PC-9 (cell line): ENCODE measurements at regions not wholly inside any gene's neighbourhood (a gene's known extent, or its start where the extent isn't known, plus 50 kb on each side); places are given as distances from the start of the nearest gene placed in this dataset.

Experiments
- CTCF ChIP-seq: fragments of 200-600 bp; sonication (generic); conservative IDR thresholded peaks from 2 replicates; pipeline ENCODE4 v1.6.1; 2017; ENCODE audit warnings: mixed run types, antibody characterized with exemption, mild to moderate bottlenecking, moderate library complexity
- EZH2 ChIP-seq: fragments of 200-600 bp; sonication (generic); IDR thresholded peaks from 2 replicates; pipeline ENCODE4 v1.8.0; 2017; ENCODE audit warnings: antibody characterized with exemption, low read depth

- no peak for TF ChIP-seq CTCF
- TF ChIP-seq EZH2: no peak
Observed at GRCh38 chr22:48319321-48320047, 1508.2 kb downstream of the BRD1 start.
